Ureter (tissue), 1 donor: ENCODE measurements at regions not wholly inside any gene's neighbourhood (a gene's known extent, or its start where the extent isn't known, plus 50 kb on each side); places are given as distances from the start of the nearest gene placed in this dataset.
"Not testable (repeated sequence)": the region's sequence is repeated elsewhere in the genome, so short reads cannot be mapped to it uniquely, and the experiment has no call there.

Source experiments
- DNase-seq: peaks from one replicate; pipeline ENCODE4 v3.0.0-alpha.2; 2020; ENCODE audit warnings: low spot score
- donor health status: DM: yes; HTN: yes; CAD: no.

GRCh38 chr12:30578426-30578825 is 117.2 kb downstream of the IPO8 start:
- no peak for DNase-seq

DNA sequence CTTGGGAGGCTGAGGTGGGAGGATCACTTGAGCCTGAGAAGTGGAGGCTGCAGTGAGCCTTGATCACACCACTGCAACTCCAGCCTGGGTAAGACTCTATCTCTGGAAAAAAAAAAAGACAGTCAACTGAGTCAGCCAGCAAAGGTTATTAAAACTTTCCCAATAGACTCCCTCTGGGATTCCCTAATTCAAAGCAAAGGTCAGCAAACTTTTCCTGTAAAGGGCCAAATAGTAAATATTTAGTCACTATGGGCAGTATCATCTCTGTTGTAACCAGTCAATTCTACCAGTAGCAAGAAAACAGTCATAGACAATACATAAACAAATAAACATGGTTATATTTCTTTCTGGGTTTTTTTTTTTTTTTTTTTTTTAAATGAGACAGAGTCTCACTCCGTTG is 122.5 kb downstream of the IPO8 start:
- DNase-seq, result no peak

DNA sequence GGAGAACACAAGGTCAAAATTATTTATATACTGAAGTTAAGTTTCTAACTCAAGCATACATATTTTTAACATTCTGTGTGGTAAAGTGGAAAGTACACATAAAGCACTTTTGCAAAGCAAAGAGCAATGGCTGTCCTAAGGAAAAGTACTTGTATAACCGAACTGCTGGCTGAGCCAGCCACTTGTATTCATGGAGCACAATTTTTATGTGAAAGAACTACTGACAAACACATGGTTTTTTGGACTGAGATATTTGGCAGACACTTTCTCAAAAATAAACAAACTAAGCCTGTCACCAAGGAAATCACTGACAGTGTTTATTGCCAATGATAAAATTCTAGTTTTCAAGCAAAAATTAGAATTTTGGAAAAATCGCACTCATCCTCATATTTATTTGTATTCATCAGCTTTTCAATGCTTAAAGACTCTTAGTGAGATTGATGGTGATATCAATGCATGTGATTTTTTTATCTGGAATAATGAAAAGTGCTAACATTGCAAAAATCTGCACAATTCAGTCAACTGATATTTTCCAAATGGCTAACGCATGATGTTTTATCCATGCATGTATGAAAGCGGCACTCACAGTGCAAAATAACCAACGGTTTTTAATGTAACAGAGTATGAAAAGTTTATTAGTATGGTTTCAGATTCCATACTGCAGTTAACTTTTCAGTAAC is 125.3 kb downstream of the IPO8 start:
- no peak for DNase-seq

GRCh38 chr12:30569426-30569825 is 126.2 kb downstream of the IPO8 start:
- DNase-seq, result no peak

GRCh38 chr12:30568453-30568852 is 127.2 kb downstream of the IPO8 start:
- DNase-seq, result no peak

- DNase-seq, result no peak
Measured at GRCh38 chr12:30567082-30567481, 128.6 kb downstream of the IPO8 start.

DNA sequence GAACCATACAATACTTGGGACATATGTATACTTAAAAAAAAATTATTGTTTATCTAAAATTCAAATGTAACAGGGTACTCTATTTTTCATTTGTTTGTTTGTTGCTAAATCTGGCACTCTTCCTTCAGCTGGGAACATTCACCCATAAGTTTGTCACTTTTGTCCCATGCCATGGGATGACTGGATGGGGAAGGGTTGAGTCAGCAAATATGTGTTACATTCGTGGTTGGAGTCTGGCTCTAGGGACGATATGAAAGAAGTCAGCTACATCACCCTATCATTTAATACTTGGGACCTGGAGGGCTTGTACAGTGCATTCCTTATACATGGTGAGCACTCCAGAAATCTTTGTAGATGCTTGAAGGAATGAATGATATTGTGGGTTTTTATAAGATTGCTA is 131.3 kb downstream of the IPO8 start:
- no peak for DNase-seq

- DNase-seq, result no peak
Measured at GRCh38 chr12:30548203-30548602, 147.5 kb downstream of the IPO8 start.

- DNase-seq, result no peak
Measured at GRCh38 chr12:30546121-30546520, 149.5 kb downstream of the IPO8 start.

DNA sequence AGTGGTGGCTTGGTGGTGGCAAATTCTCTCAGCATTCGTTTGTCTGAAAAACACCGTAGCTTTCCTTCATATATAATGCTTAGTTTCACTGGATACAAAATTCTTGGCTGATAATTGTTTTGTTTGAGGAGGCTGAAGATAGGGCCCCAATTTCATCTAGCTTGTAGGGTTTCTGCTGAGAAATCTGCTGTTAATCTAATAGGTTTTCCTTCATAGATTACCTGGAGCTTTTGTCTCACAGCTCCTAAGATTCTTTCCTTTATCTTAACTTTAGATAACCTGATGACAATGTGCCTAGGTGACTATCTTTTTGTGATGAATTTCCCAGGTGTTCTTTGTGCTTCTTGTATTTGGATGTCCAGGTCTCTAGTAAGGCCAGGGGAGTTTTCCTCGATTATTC is 151.0 kb downstream of the IPO8 start:
- not testable (repeated sequence) for DNase-seq

DNA sequence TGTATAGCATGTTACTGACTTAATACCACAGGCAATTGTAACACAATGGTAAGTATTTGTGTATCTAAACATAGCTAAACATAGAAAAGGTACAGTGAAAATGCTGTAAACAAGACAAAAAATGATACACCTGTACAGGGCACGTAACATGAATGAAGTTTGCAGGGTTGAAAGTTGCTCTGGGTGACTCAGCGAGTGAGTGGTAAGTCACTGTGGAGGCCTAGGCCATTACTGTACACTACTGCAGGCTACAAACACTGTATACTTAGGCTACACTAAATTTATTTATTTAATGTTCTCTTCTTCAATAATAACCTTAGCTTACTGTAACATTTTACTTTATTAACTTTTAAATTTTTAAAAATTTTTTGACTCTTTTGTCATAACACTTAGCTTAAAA is 158.4 kb downstream of the IPO8 start:
- DNase-seq, result no peak

- no peak for DNase-seq
Measured at GRCh38 chr12:30533558-30534265, 162.0 kb downstream of the IPO8 start.

DNA sequence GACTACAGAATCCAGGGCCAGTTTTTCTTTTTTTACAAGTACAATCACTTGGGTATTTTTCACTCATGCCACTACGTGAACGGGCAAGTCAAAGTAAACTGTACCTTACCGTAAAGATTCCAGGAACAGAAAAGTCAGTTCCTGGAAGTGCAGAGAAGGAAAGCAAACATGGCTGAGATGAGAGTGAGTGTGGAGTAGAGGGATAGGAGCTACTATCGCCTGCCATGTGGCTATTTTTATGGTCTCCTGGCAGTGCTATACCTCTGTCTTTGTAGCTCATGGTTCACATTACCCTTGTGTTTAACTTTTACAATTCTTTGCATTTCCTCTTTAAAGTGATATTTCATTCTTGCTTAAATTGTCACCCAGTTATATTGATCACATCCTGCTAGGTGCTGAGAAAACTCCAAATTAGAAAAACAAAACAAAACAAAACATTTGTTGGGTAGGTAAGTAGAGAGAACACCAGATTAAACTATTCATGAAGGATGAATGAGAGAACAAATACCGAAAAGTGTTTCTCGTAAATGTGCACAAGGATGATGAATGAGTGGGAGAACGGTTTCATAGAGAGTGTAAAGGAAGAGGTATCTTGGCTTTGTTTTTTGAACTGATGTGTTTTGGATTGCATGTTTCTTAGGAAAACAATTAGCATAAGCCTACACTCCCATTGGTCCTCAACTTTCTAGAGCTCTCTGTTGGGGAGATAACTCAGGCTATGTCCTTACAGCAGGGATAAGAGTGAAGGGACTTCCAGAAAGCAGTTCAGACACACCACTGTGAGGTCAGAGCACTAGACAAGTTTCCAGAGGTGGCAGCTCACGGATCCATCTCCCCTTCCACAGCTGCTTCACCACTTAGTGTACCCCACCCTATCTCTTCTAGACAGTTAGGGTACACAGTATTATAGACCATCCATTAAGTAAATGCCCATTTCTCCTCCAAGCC is 163.7 kb downstream of the IPO8 start:
- DNase-seq, result no peak

GRCh38 chr12:30529489-30530269 is 166.0 kb downstream of the IPO8 start:
- no peak for DNase-seq

DNA sequence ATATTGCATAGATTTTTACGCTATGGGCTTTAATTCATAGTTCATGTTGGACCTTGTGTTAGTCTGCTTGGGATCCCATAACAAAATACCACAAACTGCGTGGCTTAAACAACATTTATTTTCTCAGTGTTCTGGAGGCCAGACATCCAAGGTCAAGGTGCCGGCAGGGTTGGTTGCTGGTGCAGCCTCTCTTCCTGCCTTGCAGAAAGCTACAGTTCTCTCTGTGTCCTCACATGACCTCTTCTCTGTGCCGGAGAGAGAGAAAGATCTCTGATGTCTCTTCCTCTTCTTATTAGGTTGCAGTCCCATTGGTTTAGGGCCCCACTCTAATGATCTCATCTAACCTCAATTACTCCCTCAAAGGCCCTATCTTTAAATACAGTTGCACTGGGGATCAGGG is 170.5 kb downstream of the IPO8 start:
- no peak for DNase-seq

GRCh38 chr12:30520285-30520684 is 175.4 kb downstream of the IPO8 start:
- DNase-seq, result not testable (repeated sequence)

GRCh38 chr12:30519535-30519934 is 176.1 kb downstream of the IPO8 start:
- DNase-seq, result no peak

DNA sequence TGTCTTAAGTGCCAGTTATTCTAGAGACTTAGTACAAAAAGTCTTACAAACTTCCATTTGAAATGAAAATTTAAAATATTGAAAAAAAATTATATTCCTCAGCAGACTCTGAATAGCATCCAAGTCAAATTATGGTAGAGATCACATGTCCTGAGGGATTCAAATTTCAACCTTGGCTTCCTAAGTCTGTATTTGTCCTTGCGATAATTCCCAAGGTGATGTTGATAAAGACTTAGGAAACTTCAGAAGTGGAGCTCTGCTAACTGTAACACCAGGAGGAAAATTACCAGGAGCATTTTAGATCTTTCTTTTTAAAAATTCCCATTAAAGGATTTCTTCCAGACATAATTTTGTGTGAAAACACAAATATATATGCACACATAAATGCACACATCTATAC is 178.3 kb downstream of the IPO8 start:
- no peak for DNase-seq

GRCh38 chr12:30515351-30515750 is 180.3 kb downstream of the IPO8 start:
- DNase-seq, result no peak

DNA sequence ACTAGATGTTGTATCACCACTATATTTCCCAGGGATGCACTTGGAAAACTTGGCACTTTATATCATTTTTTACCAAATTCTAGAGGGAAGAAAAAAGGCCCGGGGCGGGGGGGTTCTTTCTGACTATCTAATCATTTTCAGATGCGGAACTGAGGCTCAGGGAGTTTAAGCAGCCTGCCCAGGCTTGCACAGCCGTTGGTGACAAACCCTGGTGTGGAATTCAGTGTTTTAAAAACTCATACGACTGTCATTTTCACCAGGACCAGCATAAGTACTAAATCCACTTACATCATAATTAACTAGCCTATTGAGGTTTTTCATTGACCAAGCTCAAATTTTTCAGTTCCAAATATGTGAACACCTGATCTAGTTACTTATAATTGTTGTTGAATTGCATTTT is 181.0 kb downstream of the IPO8 start:
- DNase-seq, result no peak

DNA sequence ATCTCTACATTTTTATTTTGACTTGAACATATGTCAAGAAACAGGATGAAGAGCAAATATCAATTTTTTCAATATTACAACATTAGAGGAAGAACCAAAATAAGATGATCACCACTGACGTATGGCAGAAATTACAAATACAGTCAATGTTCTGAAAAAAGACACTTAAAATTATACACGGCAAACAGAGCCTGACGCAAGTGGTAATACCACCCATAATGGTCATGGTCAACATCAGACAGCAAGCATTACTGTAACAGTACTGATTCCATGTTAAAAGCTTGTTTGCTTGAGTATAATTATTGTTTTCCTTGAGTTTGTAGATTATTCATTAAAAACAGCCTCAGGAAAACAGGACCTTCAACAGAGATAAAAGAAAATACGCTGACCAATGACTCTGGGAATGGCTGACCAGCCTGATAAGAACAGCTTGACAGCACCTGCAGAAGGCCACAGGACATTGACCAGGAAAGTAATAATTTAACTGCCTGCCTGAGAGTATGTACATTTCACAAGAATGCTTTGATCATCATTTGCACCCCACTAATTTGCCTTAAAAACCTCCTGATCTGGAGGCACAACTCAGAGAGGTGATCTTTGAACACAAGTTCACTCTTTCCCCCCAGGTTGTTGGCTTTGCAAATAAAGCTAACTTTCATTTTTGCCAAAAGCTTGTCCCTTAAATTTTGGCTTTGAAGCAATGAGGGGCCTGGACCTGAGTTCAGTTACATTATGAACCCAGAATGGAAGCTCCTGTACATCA is 187.3 kb downstream of the IPO8 start:
- DNase-seq, result no peak
